Activated CD8-positive, alpha-beta T cell treated with anti-CD3 and anti-CD28 coated beads for 36 hours (primary cell): ENCODE measurements at regions not wholly inside any gene's neighbourhood (a gene's known extent, or its start where the extent isn't known, plus 50 kb on each side); places are given as distances from the start of the nearest gene placed in this dataset.

ENCODE experiments used
- ATAC-seq: fragments of 200-7000 bp; cut with Tn5 transposase; one replicate; pipeline ENCODE4 v1.10.0; 2021; ENCODE audit warnings: mild to moderate bottlenecking, moderate library complexity
- CTCF ChIA-PET: fragments of 350-600 bp; sonication (Branson Sonifier 250); formaldehyde crosslinking; loops from one replicate; lab custom pipeline; 2021; ENCODE audit warnings: antibody characterized with exemption; lab: Charles Lee
- POLR2A ChIA-PET: fragments of 350-600 bp; sonication (Branson Sonifier 250); formaldehyde crosslinking; loops from one replicate; lab custom pipeline; 2021; ENCODE audit warnings: antibody characterized with exemption; lab: Charles Lee
- DNase-seq: peaks from one replicate; pipeline ENCODE4 v3.0.0-alpha.2; 2020
- H3K27ac Mint-ChIP-seq: one replicate; pipeline ENCODE4 v1.8.0; 2021; ENCODE audit warnings: mild to moderate bottlenecking, mixed read lengths
- H3K27me3 Mint-ChIP-seq: one replicate; pipeline ENCODE4 v1.8.0; 2021; ENCODE audit warnings: mixed read lengths
- H3K36me3 Mint-ChIP-seq: one replicate; pipeline ENCODE4 v1.8.0; 2021; ENCODE audit warnings: low read depth, mixed read lengths
- H3K4me1 Mint-ChIP-seq: one replicate; pipeline ENCODE4 v1.8.0; 2021; ENCODE audit warnings: low read depth, mixed read lengths
- H3K4me3 Mint-ChIP-seq: one replicate; pipeline ENCODE4 v1.8.0; 2021; ENCODE audit warnings: mild to moderate bottlenecking, moderate library complexity, mixed read lengths
- H3K9me3 Mint-ChIP-seq: one replicate; pipeline ENCODE4 v1.8.0; 2021; ENCODE audit warnings: mixed read lengths
- intact Hi-C: fragments of 100-400 bp; cut with micrococcal nuclease; formaldehyde crosslinking; loops from one replicate; pipeline ENCODE4 v1.10.0; 2022
- TF ChIP-seq, protein P1 (sequence below): fragments of 200-600 bp; IDR thresholded peaks from one replicate; pipeline ENCODE4 v1.8.0; 2022; ENCODE audit warnings: antibody characterized with exemption, mild to moderate bottlenecking

DNA sequence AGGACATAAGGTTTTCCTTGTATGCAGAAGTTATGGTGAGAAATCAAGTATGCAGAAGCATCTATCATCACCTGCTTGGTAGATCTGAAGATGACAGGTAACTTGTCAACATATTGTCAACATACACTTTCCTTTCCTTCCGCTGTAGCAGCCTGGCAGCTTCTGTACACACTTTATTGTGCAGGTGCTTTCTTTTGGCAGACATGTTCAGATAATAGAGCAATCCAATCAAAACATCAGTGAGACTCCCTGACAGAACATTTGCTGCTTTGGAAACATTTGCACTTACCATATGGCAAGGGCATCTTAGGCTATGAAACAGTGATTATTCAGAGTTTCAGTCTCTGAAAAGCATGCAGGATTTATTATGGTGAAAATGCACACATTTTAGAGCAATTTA lies 161.1 kb upstream of the CDH12 start:
- H3K27me3 Mint-ChIP-seq: no peaks in the 10 kb centered on the region
- TF ChIP-seq, protein P1, sequence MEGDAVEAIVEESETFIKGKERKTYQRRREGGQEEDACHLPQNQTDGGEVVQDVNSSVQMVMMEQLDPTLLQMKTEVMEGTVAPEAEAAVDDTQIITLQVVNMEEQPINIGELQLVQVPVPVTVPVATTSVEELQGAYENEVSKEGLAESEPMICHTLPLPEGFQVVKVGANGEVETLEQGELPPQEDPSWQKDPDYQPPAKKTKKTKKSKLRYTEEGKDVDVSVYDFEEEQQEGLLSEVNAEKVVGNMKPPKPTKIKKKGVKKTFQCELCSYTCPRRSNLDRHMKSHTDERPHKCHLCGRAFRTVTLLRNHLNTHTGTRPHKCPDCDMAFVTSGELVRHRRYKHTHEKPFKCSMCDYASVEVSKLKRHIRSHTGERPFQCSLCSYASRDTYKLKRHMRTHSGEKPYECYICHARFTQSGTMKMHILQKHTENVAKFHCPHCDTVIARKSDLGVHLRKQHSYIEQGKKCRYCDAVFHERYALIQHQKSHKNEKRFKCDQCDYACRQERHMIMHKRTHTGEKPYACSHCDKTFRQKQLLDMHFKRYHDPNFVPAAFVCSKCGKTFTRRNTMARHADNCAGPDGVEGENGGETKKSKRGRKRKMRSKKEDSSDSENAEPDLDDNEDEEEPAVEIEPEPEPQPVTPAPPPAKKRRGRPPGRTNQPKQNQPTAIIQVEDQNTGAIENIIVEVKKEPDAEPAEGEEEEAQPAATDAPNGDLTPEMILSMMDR: no peak

DNA sequence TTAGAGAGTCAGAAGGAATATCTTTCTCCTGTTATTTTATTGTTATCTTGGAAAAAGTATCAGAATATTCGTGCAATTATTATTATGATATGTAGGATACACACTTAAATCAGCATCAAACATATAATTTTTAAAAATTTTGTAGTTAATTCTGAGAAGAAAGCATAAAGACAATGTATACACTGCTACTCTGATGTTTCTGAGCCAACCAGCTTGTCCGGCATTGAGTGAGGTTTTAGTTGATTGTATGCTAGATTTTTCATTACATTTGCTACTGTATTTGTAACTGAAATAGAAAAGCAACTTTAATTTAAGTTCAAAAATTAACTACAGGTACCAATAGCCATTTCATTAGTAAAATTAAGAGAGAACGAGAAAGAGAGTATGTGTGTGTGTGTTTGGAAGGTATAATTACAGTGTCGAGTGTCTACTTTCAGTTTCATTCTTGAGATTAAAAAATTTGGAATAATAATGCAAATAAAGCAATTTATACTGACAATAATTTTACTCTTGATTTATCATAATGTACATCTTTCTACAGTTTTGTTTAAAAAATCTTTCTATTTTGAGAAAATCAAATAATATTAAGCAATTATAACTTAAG lies 160.4 kb upstream of the CDH12 start:
- POLR2A ChIA-PET: no interaction called here
- intact Hi-C loops: no loop called here
- CTCF ChIA-PET: no interaction called here
- no peaks in the 10 kb centered on the region for H3K4me1 Mint-ChIP-seq
- DNase-seq: no peak
- TF ChIP-seq, protein P1: no peak
- H3K36me3 Mint-ChIP-seq: no peaks in the 10 kb centered on the region
- H3K27ac Mint-ChIP-seq: no peak overlapping the region
- H3K27me3 Mint-ChIP-seq: no peaks in the 10 kb centered on the region
- H3K4me3 Mint-ChIP-seq: peak overlapping the region; percentile 38
- ATAC-seq: no peak
- peaks cover 1% of the 10 kb centered on the region for H3K9me3 Mint-ChIP-seq

More for the DNA sequence above, 161.1 kb upstream of the CDH12 start:
- Mint-ChIP-seq H3K36me3 (no peaks in the 10 kb centered on the region), H3K27ac (no peak overlapping the region), H3K4me3 (no peak overlapping the region), H3K4me1 (no peaks in the 10 kb centered on the region), H3K9me3 (no peaks in the 10 kb centered on the region)
- CTCF ChIA-PET: no interaction called here
- ATAC-seq (no peak), DNase-seq (no peak)
- POLR2A ChIA-PET: no interaction called here
- intact Hi-C loops: no loop called here

DNA sequence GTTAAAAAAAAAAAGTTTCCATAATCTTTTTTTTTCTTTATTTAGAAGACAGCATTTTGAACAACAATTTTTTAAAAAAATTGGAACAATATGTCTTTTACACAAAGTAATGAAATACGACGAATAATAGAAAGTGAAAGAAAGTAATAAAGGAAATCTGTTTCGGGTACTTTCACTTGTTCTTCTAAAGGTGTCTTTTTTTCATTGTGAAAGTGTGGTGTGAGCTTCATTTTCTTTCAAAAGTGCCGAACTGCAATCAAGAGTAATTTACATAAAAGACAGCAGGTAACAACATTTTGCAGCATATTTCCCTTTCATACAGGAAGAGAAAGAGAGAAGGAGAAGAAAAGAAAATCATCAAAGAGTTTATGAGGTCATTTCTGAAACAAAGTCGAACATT lies 159.7 kb upstream of the CDH12 start:
- intact Hi-C loops: no loop called here
- peak overlapping the region; percentile 41 for H3K4me3 Mint-ChIP-seq
- H3K9me3 Mint-ChIP-seq: peaks cover 5% of the 10 kb centered on the region
- ChIA-PET CTCF (no interaction called here), POLR2A (no interaction called here)
- H3K27ac Mint-ChIP-seq: no peak overlapping the region
- H3K36me3 Mint-ChIP-seq: no peaks in the 10 kb centered on the region
- H3K27me3 Mint-ChIP-seq: no peaks in the 10 kb centered on the region
- no peak for DNase-seq
- ATAC-seq: no peak
- no peaks in the 10 kb centered on the region for H3K4me1 Mint-ChIP-seq
- TF ChIP-seq, protein P1: no peak

GRCh38 chr5:23007762-23008161 lies 154.6 kb upstream of the CDH12 start:
- CTCF ChIA-PET: no interaction called here
- DNase-seq (no peak), ATAC-seq (no peak)
- Mint-ChIP-seq H3K4me1 (no peaks in the 10 kb centered on the region), H3K4me3 (no peak overlapping the region), H3K36me3 (no peaks in the 10 kb centered on the region), H3K27me3 (no peaks in the 10 kb centered on the region), H3K9me3 (peaks cover 12% of the 10 kb centered on the region), H3K27ac (no peak overlapping the region)
- intact Hi-C loops: no loop called here
- TF ChIP-seq, protein P1: no peak
- POLR2A ChIA-PET: no interaction called here

- H3K27me3 Mint-ChIP-seq: no peaks in the 10 kb centered on the region
- no peak for DNase-seq
- no peak overlapping the region for H3K27ac Mint-ChIP-seq
- TF ChIP-seq, protein P1: no peak
- no peak for ATAC-seq
- peaks cover 12% of the 10 kb centered on the region for H3K9me3 Mint-ChIP-seq
- intact Hi-C loops: no loop called here
- no peaks in the 10 kb centered on the region for H3K4me1 Mint-ChIP-seq
- H3K36me3 Mint-ChIP-seq: no peaks in the 10 kb centered on the region
- ChIA-PET POLR2A (no interaction called here), CTCF (no interaction called here)
- no peak overlapping the region for H3K4me3 Mint-ChIP-seq
Observed at GRCh38 chr5:23007236-23007635, 154.1 kb upstream of the CDH12 start.
